Fibroblast of pulmonary artery (primary cell): ENCODE measurements at regions not wholly inside any gene's neighbourhood (a gene's known extent, or its start where the extent isn't known, plus 50 kb on each side); places are given as distances from the start of the nearest gene placed in this dataset.
A peak's percentile ranks its signal among the peaks of the same experiment; 100 is the strongest.

Experiments used
- DNase-seq: peaks from one replicate; pipeline ENCODE4 v3.0.0-alpha.2; 2010; ENCODE audit warnings: low read depth
- H3K4me3 ChIP-seq: replicated peaks from 2 replicates; pipeline ENCODE4 v1.5.1; 2011; ENCODE audit warnings: low read depth, mild to moderate bottlenecking, control low read depth, low read length, moderate library complexity
- CTCF ChIP-seq: IDR thresholded peaks from 2 replicates; pipeline ENCODE4 v1.5.1; 2011; ENCODE audit warnings: mild to moderate bottlenecking, control low read depth, low read length, inconsistent platforms; ENCODE audit errors: missing control alignments

- H3K4me3 ChIP-seq = no peak overlapping the region
- DNase-seq = no peak
- TF ChIP-seq CTCF = no peak
These were observed 363.5 kb upstream of the ADGRL2 start for GRCh38 chr1:81437213-81437612.

GRCh38 chr1:81435175-81435574, 365.6 kb upstream of the ADGRL2 start:
- TF ChIP-seq CTCF = no peak
- no peak overlapping the region for H3K4me3 ChIP-seq
- peak; percentile 71 for DNase-seq

- peak; percentile 6 for DNase-seq
These were observed 367.1 kb upstream of the ADGRL2 start for GRCh38 chr1:81433676-81434075.

GRCh38 chr1:81432654-81433109, 368.1 kb upstream of the ADGRL2 start:
- no peak overlapping the region for H3K4me3 ChIP-seq
- no peak for DNase-seq
- no peak for TF ChIP-seq CTCF

More at GRCh38 chr1:81433676-81434075, 367.1 kb upstream of the ADGRL2 start:
- H3K4me3 ChIP-seq = no peak overlapping the region
- TF ChIP-seq CTCF = no peak

- DNase-seq = peak; percentile 8
- no peak overlapping the region for H3K4me3 ChIP-seq
- TF ChIP-seq CTCF = no peak
These were observed 368.7 kb upstream of the ADGRL2 start for GRCh38 chr1:81432059-81432458.

- no peak for TF ChIP-seq CTCF
- no peak overlapping the region for H3K4me3 ChIP-seq
- DNase-seq = no peak
These were observed 369.1 kb upstream of the ADGRL2 start for GRCh38 chr1:81431624-81432000.

- TF ChIP-seq CTCF = no peak
- DNase-seq = no peak
- H3K4me3 ChIP-seq = no peak overlapping the region
These were observed 369.6 kb upstream of the ADGRL2 start for GRCh38 chr1:81430955-81431623.
